NT2/D1 (cell line): ENCODE measurements at regions not wholly inside any gene's neighbourhood (a gene's known extent, or its start where the extent isn't known, plus 50 kb on each side); places are given as distances from the start of the nearest gene placed in this dataset.

Experiments used
- SUZ12 ChIP-seq: IDR thresholded peaks from 2 replicates; pipeline ENCODE4 v1.6.1; 2011; ENCODE audit not compliant: insufficient read length, insufficient read depth; ENCODE audit errors: extremely low read depth
- ZNF274 ChIP-seq: IDR thresholded peaks from 2 replicates; pipeline ENCODE4 v1.6.1; 2011; ENCODE audit warnings: mild to moderate bottlenecking, low read depth, low read length

GRCh38 chr3:120516136-120516535, 65.3 kb upstream of the FSTL1 start:
- TF ChIP-seq ZNF274 = no peak
- TF ChIP-seq SUZ12 = no peak
